Prostate gland (tissue), 2 donors: ENCODE measurements at regions not wholly inside any gene's neighbourhood (a gene's known extent, or its start where the extent isn't known, plus 50 kb on each side); places are given as distances from the start of the nearest gene placed in this dataset.

Experiments
- DNase-seq: peaks from one replicate; pipeline ENCODE4 v3.0.0-alpha.2; 2019; ENCODE audit warnings: low spot score
- H3K27ac ChIP-seq, 2 donors: fragments of 200-600 bp; sonication (generic); 2 replicates each; pipeline ENCODE4 v1.5.1; 2017 to 2019
- H3K27me3 ChIP-seq: fragments of 200-600 bp; sonication (generic); replicated peaks from 2 replicates; pipeline ENCODE4 v1.5.1; 2019; ENCODE audit not compliant: insufficient read depth
- H3K36me3 ChIP-seq, 2 donors: fragments of 200-600 bp; sonication (generic); 1 replicate in 1 of 2; 2 replicates in 1 of 2; pipeline versions ENCODE4 v1.5.1 to v1.8.1; 2017 to 2019
- H3K4me1 ChIP-seq: fragments of 200-600 bp; sonication (generic); replicated peaks from 2 replicates; pipeline ENCODE4 v1.5.1; 2019
- H3K4me3 ChIP-seq, 2 donors: fragments of 200-600 bp; sonication (generic); 2 replicates each; pipeline ENCODE4 v1.5.1; 2017 to 2019
- H3K9me3 ChIP-seq: fragments of 200-600 bp; sonication (generic); 2 replicates; pipeline ENCODE4 v1.5.1; 2017
- POLR2A ChIP-seq: fragments of 450-650 bp; IDR thresholded peaks from one replicate; pipeline ENCODE4 v1.6.1; 2016; ENCODE audit warnings: antibody characterized with exemption, mild to moderate bottlenecking
- POLR2AphosphoS5 ChIP-seq: sonication (generic); formaldehyde crosslinking; IDR thresholded peaks from one replicate; pipeline ENCODE4 v1.6.1; 2017; ENCODE audit warnings: antibody characterized with exemption
- WGBS: methylation state at CpG from one replicate; pipeline ENCODE4 v1.1.5; 2018; 5-methylcytosine and 5-hydroxymethylcytosine counted together
- intact Hi-C: fragments of 100-400 bp; cut with DNase I; formaldehyde crosslinking; loops from one replicate; pipeline ENCODE4 v1.14.2; 2022
- TF ChIP-seq, protein P1 (sequence below), 4 experiments: fragments of 200-600 bp in 2 of 4; fragments of 450-650 bp in 2 of 4; sonication (generic) in 2 of 4; IDR thresholded peaks; 1 replicate in 3 of 4; 2 replicates in 1 of 4; pipeline ENCODE4 v1.5.1; 2016 to 2019; ENCODE audit warnings: antibody characterized with exemption in 4 of 4, mild to moderate bottlenecking in 2 of 4, moderate library complexity in 2 of 4

GRCh38 chr21:38609580-38609979 lies 111.3 kb upstream of the ERG start:
- Histone ChIP-seq H3K27me3 (no peaks in the 10 kb centered on the region), H3K4me1 (no peaks in the 10 kb centered on the region), H3K27ac (no peak overlapping the region), H3K4me3 (no peak overlapping the region), H3K36me3 (no peaks in the 10 kb centered on the region), H3K9me3 (no peaks in the 10 kb centered on the region)
- 93% methylated on average over 4 of the region's 4 CpGs for WGBS
- TF ChIP-seq, protein P1, sequence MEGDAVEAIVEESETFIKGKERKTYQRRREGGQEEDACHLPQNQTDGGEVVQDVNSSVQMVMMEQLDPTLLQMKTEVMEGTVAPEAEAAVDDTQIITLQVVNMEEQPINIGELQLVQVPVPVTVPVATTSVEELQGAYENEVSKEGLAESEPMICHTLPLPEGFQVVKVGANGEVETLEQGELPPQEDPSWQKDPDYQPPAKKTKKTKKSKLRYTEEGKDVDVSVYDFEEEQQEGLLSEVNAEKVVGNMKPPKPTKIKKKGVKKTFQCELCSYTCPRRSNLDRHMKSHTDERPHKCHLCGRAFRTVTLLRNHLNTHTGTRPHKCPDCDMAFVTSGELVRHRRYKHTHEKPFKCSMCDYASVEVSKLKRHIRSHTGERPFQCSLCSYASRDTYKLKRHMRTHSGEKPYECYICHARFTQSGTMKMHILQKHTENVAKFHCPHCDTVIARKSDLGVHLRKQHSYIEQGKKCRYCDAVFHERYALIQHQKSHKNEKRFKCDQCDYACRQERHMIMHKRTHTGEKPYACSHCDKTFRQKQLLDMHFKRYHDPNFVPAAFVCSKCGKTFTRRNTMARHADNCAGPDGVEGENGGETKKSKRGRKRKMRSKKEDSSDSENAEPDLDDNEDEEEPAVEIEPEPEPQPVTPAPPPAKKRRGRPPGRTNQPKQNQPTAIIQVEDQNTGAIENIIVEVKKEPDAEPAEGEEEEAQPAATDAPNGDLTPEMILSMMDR (IDR thresholded peaks at IDR 0.05) = no peak
- DNase-seq = no peak
- intact Hi-C loops = no loop called here

DNA sequence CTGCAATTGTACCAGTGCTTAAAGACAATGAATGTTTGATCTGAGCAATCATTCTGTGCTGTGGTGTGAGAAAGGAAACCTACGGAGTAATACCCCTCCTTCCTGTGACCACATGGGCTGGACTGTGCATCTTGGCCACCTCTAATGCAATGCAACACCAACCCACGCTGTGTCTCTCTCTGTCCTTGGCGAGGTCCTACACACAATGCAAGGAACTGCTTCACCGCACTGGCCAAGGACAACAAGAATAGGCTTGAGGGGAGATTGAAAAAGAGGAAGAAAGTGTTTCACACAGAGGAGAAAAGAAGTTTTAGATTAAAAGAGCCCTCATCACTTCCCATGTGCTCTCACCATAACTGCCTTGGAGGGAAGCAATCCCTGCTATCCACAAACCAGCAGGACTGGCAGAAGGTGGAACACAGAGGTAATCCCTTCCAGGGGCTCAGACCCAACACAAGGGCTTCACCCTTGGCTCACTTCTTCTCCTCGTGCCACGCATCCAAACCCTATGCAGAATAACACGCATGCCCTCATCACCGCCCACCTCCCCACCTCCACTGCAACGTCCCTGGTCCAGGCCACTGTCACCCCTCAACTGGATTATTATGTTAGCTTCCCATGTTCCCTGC lies 112.5 kb upstream of the ERG start:
- 93% methylated on average over 9 of the region's 9 CpGs for WGBS
- H3K27ac ChIP-seq = no peak overlapping the region
- H3K9me3 ChIP-seq = no peaks in the 10 kb centered on the region
- no peaks in the 10 kb centered on the region for H3K36me3 ChIP-seq
- no peak overlapping the region for H3K4me3 ChIP-seq
- intact Hi-C loops = no loop called here
- no peak for TF ChIP-seq POLR2A
- TF ChIP-seq POLR2AphosphoS5 = no peak
- TF ChIP-seq, protein P1 (IDR thresholded peaks at IDR 0.05) = no peak
- DNase-seq = no peak
- H3K4me1 ChIP-seq = no peaks in the 10 kb centered on the region
- no peaks in the 10 kb centered on the region for H3K27me3 ChIP-seq

GRCh38 chr21:38611277-38611676 lies 113.0 kb upstream of the ERG start:
- no peaks in the 10 kb centered on the region for H3K27me3 ChIP-seq
- DNase-seq = no peak
- WGBS = 85% methylated on average over 8 of the region's 8 CpGs
- H3K9me3 ChIP-seq = no peaks in the 10 kb centered on the region
- no peak overlapping the region for H3K27ac ChIP-seq
- no peak for TF ChIP-seq POLR2AphosphoS5
- TF ChIP-seq POLR2A = no peak
- TF ChIP-seq, protein P1 (IDR thresholded peaks at IDR 0.05) = no peak
- no peaks in the 10 kb centered on the region for H3K4me1 ChIP-seq
- intact Hi-C loops = no loop called here
- no peak overlapping the region for H3K4me3 ChIP-seq
- no peaks in the 10 kb centered on the region for H3K36me3 ChIP-seq

DNA sequence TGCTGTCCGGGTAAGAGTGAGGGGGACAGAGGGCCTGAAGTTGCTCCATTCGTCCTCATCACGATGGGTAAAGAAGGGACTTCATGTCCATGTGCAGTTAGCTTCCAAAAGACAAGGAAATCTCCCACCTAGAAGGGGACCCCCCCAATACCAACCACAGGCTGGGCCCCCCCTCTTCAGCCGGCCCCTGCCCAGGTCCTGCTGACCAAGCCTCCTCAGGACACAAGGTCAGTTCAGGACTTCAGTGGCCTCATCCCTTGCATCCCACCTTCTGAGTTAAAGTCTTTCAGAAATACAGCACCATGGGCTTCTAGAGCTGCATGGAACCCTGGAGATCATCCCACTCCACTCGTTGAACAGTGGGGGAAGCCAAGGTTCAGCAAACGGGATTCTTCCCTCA lies 115.4 kb upstream of the ERG start:
- no peak for DNase-seq
- Histone ChIP-seq H3K4me1 (no peaks in the 10 kb centered on the region), H3K4me3 (no peak overlapping the region), H3K9me3 (no peaks in the 10 kb centered on the region), H3K27me3 (no peaks in the 10 kb centered on the region), H3K27ac (no peak overlapping the region), H3K36me3 (no peaks in the 10 kb centered on the region)
- TF ChIP-seq, protein P1 (IDR thresholded peaks at IDR 0.05) = no peak
- TF ChIP-seq POLR2AphosphoS5 = no peak
- TF ChIP-seq POLR2A = no peak
- intact Hi-C loops = no loop called here
- WGBS = 88% methylated on average over 6 of the region's 6 CpGs

DNA sequence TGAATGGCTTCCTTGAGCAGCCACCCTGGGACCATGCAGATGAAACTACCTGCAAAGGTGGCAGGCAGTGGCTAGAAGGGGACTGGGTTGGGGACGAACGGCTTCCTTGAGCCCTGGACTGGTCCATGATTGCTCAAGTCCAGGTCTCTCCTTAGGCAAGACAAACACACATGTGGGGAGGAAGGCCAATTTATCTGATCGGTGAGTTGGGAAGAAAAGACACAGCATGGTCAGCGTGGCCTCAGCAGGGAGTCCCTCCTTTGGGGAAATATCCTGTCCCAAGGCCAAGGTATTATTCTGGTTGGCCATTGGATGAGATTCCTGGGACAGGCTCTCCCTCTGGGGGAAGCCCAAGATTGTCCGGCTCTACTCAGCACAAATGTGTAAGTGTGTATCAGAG lies 116.3 kb upstream of the ERG start:
- WGBS = 96% methylated on average over 5 of the region's 5 CpGs
- Histone ChIP-seq H3K4me3 (no peak overlapping the region), H3K27me3 (no peaks in the 10 kb centered on the region), H3K9me3 (no peaks in the 10 kb centered on the region), H3K36me3 (no peaks in the 10 kb centered on the region), H3K4me1 (no peaks in the 10 kb centered on the region), H3K27ac (no peak overlapping the region)
- TF ChIP-seq POLR2A = no peak
- DNase-seq = no peak
- intact Hi-C loops = no loop called here
